ENCODE measurements at regions not wholly inside any gene's neighbourhood (a gene's known extent, or its start where the extent isn't known, plus 50 kb on each side); places are given as distances from the start of the nearest gene placed in this dataset.

- H3K4me1 ChIP-seq (ENCODE audit: low read depth): no peaks in the 10 kb centered on the region
- no peak for TF ChIP-seq CTCF (IDR thresholded peaks at IDR 0.05; ENCODE audit: low read depth, low read length)
Measured at GRCh38 chr12:127752802-127753201, 514.2 kb upstream of the TMEM132C start.

GRCh38 chr12:127760357-127760756 is 506.6 kb upstream of the TMEM132C start:
- Histone ChIP-seq H3K4me1 (ENCODE audit: low read depth) (no peaks in the 10 kb centered on the region), H3K4me3 (no peak overlapping the region), H3K36me3 (no peaks in the 10 kb centered on the region), H3K9me3 (ENCODE audit: low read depth) (no peaks in the 10 kb centered on the region), H3K27ac (no peak overlapping the region), H3K27me3 (no peaks in the 10 kb centered on the region)
- no peak for DNase-seq (ENCODE audit: low read depth in 1 of 2, low spot score in 1 of 2)
- TF ChIP-seq CTCF (IDR thresholded peaks at IDR 0.05; ENCODE audit: low read depth, low read length): no peak

More at GRCh38 chr12:127752802-127753201, 514.2 kb upstream of the TMEM132C start:
- Histone ChIP-seq H3K4me3 (no peak overlapping the region), H3K9me3 (ENCODE audit: low read depth) (no peaks in the 10 kb centered on the region), H3K36me3 (no peaks in the 10 kb centered on the region), H3K27me3 (no peaks in the 10 kb centered on the region), H3K27ac (no peak overlapping the region)
- no peak for DNase-seq (ENCODE audit: low read depth in 1 of 2, low spot score in 1 of 2)

DNA sequence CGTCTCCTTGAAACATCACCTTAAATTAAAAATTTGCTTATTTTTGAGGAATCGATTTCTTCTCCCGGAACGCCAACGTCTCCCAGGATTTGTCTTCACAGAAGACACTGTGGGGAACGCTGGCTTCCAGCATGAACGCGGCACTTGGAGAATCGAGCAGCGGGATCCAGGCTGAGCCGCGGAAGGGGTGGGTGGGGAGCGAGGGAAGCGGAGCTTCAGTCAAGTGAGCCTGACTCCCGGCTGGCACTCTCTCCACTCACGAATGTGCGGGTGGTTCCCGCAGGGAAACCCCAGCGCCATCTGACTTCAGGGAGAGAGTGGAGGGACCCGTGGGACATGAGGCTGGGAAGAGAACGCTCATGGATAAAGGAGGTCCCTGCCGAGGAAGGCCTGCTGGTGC is 506.0 kb upstream of the TMEM132C start:
- TF ChIP-seq CTCF (IDR thresholded peaks at IDR 0.05; ENCODE audit: low read depth, low read length): no peak
- Histone ChIP-seq H3K27me3 (no peaks in the 10 kb centered on the region), H3K36me3 (no peaks in the 10 kb centered on the region), H3K27ac (no peak overlapping the region), H3K4me1 (ENCODE audit: low read depth) (no peaks in the 10 kb centered on the region), H3K4me3 (no peak overlapping the region), H3K9me3 (ENCODE audit: low read depth) (no peaks in the 10 kb centered on the region)
- no peak for DNase-seq (ENCODE audit: low read depth in 1 of 2, low spot score in 1 of 2)

- DNase-seq (ENCODE audit: low read depth in 1 of 2, low spot score in 1 of 2): no peak
Measured at GRCh38 chr12:127761880-127762279, 505.1 kb upstream of the TMEM132C start.

DNA sequence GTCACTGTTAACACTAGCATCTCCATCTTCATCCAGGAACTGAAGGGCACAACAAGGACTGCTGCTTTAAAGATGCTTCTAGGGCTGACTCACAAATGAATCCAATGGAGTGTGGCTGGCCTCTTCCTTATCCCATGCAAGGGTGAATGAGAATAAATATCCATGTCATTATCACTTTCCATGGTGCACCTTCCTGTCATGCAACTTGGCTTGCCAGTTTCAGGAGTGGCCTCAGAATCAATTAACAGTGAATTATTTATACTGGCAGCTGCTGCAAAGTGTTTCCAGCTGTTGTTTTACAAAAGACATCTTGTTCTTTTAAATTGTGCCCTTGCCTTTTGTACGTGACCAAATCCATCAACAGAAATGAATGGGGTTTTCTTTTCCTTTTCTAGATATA is 499.3 kb upstream of the TMEM132C start:
- H3K4me1 ChIP-seq (ENCODE audit: low read depth): no peaks in the 10 kb centered on the region
- H3K36me3 ChIP-seq: no peaks in the 10 kb centered on the region
- H3K27me3 ChIP-seq: no peaks in the 10 kb centered on the region
- no peak overlapping the region for H3K4me3 ChIP-seq
- DNase-seq (ENCODE audit: low read depth in 1 of 2, low spot score in 1 of 2): no peak
- no peak overlapping the region for H3K27ac ChIP-seq
- no peak for TF ChIP-seq CTCF (IDR thresholded peaks at IDR 0.05; ENCODE audit: low read depth, low read length)
- no peaks in the 10 kb centered on the region for H3K9me3 ChIP-seq (ENCODE audit: low read depth)

More at GRCh38 chr12:127761880-127762279, 505.1 kb upstream of the TMEM132C start:
- H3K27me3 ChIP-seq: no peaks in the 10 kb centered on the region
- no peaks in the 10 kb centered on the region for H3K9me3 ChIP-seq (ENCODE audit: low read depth)
- no peak for TF ChIP-seq CTCF (IDR thresholded peaks at IDR 0.05; ENCODE audit: low read depth, low read length)
- H3K4me1 ChIP-seq (ENCODE audit: low read depth): no peaks in the 10 kb centered on the region
- no peaks in the 10 kb centered on the region for H3K36me3 ChIP-seq
- no peak overlapping the region for H3K4me3 ChIP-seq
- no peak overlapping the region for H3K27ac ChIP-seq

- no peak for DNase-seq (ENCODE audit: low read depth in 1 of 2, low spot score in 1 of 2)
- H3K36me3 ChIP-seq: no peaks in the 10 kb centered on the region
- no peak for TF ChIP-seq CTCF (IDR thresholded peaks at IDR 0.05; ENCODE audit: low read depth, low read length)
- no peaks in the 10 kb centered on the region for H3K9me3 ChIP-seq (ENCODE audit: low read depth)
- H3K4me3 ChIP-seq: no peak overlapping the region
- H3K27ac ChIP-seq: no peak overlapping the region
- no peaks in the 10 kb centered on the region for H3K4me1 ChIP-seq (ENCODE audit: low read depth)
- no peaks in the 10 kb centered on the region for H3K27me3 ChIP-seq
Measured at GRCh38 chr12:127770118-127770517, 496.9 kb upstream of the TMEM132C start.
